IMR-90 (cell line): ENCODE measurements at regions not wholly inside any gene's neighbourhood (a gene's known extent, or its start where the extent isn't known, plus 50 kb on each side); places are given as distances from the start of the nearest gene placed in this dataset.

ENCODE experiments used
- ATAC-seq: fragments of 200-7000 bp; cut with Tn5 transposase; 2 replicates; pipeline ENCODE4 v1.9.1; 2020; ENCODE audit warnings: low read depth, mild to moderate bottlenecking, moderate library complexity
- BruUV-seq: library from RNA; stranded (reverse); fragments of 400-500 nt; replicated peaks from 2 replicates; lab custom pipeline; 2021; lab: Mats Ljungman, UMichigan
- CTCF ChIA-PET: fragments of 300-600 bp; formaldehyde crosslinking; extraction: SDS; loops from one replicate; lab custom pipeline; 2021; ENCODE audit warnings: antibody characterized with exemption; lab: Yijun Ruan, JAX
- POLR2A ChIA-PET: fragments of 300-600 bp; sonication (Branson Sonifier 250); formaldehyde crosslinking; loops from one replicate; lab custom pipeline; 2022; ENCODE audit warnings: antibody characterized with exemption; ENCODE audit not compliant: unreplicated experiment; lab: Charles Lee
- DNase-seq: peaks from one replicate; pipeline ENCODE4 v3.0.0; 2013
- H2AFZ ChIP-seq: replicated peaks from 2 replicates; pipeline ENCODE3; 2013; ENCODE audit warnings: low read length, mild to moderate bottlenecking; ENCODE audit not compliant: poor library complexity
- H2AK5ac ChIP-seq: 2 replicates; pipeline ENCODE4 v1.6.1; 2013; ENCODE audit warnings: low read depth, low read length, inconsistent platforms
- H2AK9ac ChIP-seq: replicated peaks from 2 replicates; pipeline ENCODE3; 2013; ENCODE audit warnings: mild to moderate bottlenecking, low read depth, low read length, moderate library complexity; ENCODE audit not compliant: poor library complexity
- H2BK120ac ChIP-seq: 2 replicates; pipeline ENCODE4 v1.6.1; 2013; ENCODE audit warnings: low read depth, low read length, inconsistent platforms
- H2BK15ac ChIP-seq: 3 replicates; pipeline ENCODE4 v1.6.1; 2013; ENCODE audit warnings: low read depth, low read length, inconsistent platforms
- H2BK20ac ChIP-seq: 2 replicates; pipeline ENCODE4 v1.6.1; 2013; ENCODE audit warnings: low read depth, mild to moderate bottlenecking, inconsistent platforms, low read length, moderate library complexity
- H2BK5ac ChIP-seq: 2 replicates; pipeline ENCODE4 v1.6.1; 2013; ENCODE audit warnings: mild to moderate bottlenecking, low read depth, low read length, inconsistent platforms; ENCODE audit not compliant: poor library complexity, severe bottlenecking
- H3K14ac ChIP-seq: replicated peaks from 2 replicates; pipeline ENCODE4 v1.6.1; 2013; ENCODE audit warnings: low read depth, low read length, inconsistent platforms
- H3K18ac ChIP-seq: 2 replicates; pipeline ENCODE4 v1.6.1; 2013; ENCODE audit warnings: low read depth, low read length, control low read depth
- H3K23ac ChIP-seq: 2 replicates; pipeline ENCODE4 v1.6.1; 2013; ENCODE audit warnings: low read depth, low read length, inconsistent platforms
- H3K27ac ChIP-seq: 2 replicates; pipeline ENCODE4 v1.5.1; 2013; ENCODE audit warnings: mild to moderate bottlenecking, control low read depth, low read length; ENCODE audit not compliant: insufficient read depth
- H3K27me3 ChIP-seq: 2 replicates; pipeline ENCODE4 v1.6.1; 2013; ENCODE audit warnings: low read length; ENCODE audit not compliant: control insufficient read depth, insufficient read depth
- H3K36me3 ChIP-seq: 2 replicates; pipeline ENCODE4 v1.6.1; 2013; ENCODE audit warnings: low read length, mixed read lengths; ENCODE audit not compliant: control insufficient read depth, insufficient read depth
- H3K4ac ChIP-seq: 2 replicates; pipeline ENCODE4 v1.6.1; 2013; ENCODE audit warnings: low read depth, low read length, inconsistent platforms
- H3K4me1 ChIP-seq: 2 replicates; pipeline ENCODE4 v1.6.1; 2013; ENCODE audit warnings: low read length, mixed read lengths; ENCODE audit not compliant: control insufficient read depth, insufficient read depth
- H3K4me2 ChIP-seq: 2 replicates; pipeline ENCODE4 v1.6.1; 2013; ENCODE audit warnings: low read depth, mild to moderate bottlenecking, control low read depth, low read length, moderate library complexity
- H3K4me3 ChIP-seq: 2 replicates; pipeline ENCODE4 v1.5.1; 2013; ENCODE audit warnings: low read depth, mild to moderate bottlenecking, control low read depth, low read length, moderate library complexity; ENCODE audit not compliant: insufficient read depth
- H3K56ac ChIP-seq: 2 replicates; pipeline ENCODE4 v1.6.1; 2013; ENCODE audit warnings: low read length, inconsistent platforms; ENCODE audit not compliant: insufficient read depth; ENCODE audit errors: extremely low read depth
- H3K79me1 ChIP-seq, 2 experiments: 2 replicates each; pipeline ENCODE4 v1.6.1; 2013; ENCODE audit warnings: low read length in 2 of 2, inconsistent platforms in 1 of 2, low read depth in 1 of 2
- H3K9ac ChIP-seq: 2 replicates; pipeline ENCODE4 v1.6.1; 2013; ENCODE audit warnings: low read depth, low read length, control low read depth
- H3K9me1 ChIP-seq: 2 replicates; pipeline ENCODE4 v1.6.1; 2013; ENCODE audit warnings: low read length, inconsistent platforms; ENCODE audit not compliant: insufficient read depth
- H3K9me3 ChIP-seq: 2 replicates; pipeline ENCODE4 v1.6.1; 2013; ENCODE audit warnings: low read length; ENCODE audit not compliant: control insufficient read depth, insufficient read depth
- H4K20me1 ChIP-seq: 2 replicates; pipeline ENCODE4 v1.6.1; 2013; ENCODE audit warnings: low read length, inconsistent platforms; ENCODE audit not compliant: insufficient read depth
- H4K5ac ChIP-seq: 2 replicates; pipeline ENCODE4 v1.6.1; 2013; ENCODE audit warnings: mild to moderate bottlenecking, low read depth, low read length, control low read depth
- H4K8ac ChIP-seq, 2 experiments: 2 replicates each; pipeline ENCODE4 v1.6.1; 2013; ENCODE audit warnings: low read depth in 2 of 2, low read length in 2 of 2, control low read depth in 1 of 2, inconsistent platforms in 1 of 2
- H4K91ac ChIP-seq: 2 replicates; pipeline ENCODE4 v1.6.1; 2013; ENCODE audit warnings: low read depth, low read length, inconsistent platforms; ENCODE audit not compliant: insufficient read depth
- BHLHE40 ChIP-seq: fragments of 150-350 bp; IDR thresholded peaks from 2 replicates; pipeline ENCODE4 v1.6.1; 2016; ENCODE audit warnings: mild to moderate bottlenecking, low read depth, low read length
- CEBPB ChIP-seq: IDR thresholded peaks from 2 replicates; pipeline ENCODE4 v1.6.1; 2012; ENCODE audit warnings: low read depth, low read length, improper control_type of control experiment
- CHD1 ChIP-seq: IDR thresholded peaks from 2 replicates; pipeline ENCODE4 v1.6.1; 2012; ENCODE audit warnings: low read depth, low read length, improper control_type of control experiment
- CTCF ChIP-seq: conservative IDR thresholded peaks from 2 replicates; pipeline ENCODE4 v1.5.1; 2012; ENCODE audit warnings: mild to moderate bottlenecking, low read depth, low read length, improper control_type of control experiment
- ELK1 ChIP-seq: fragments of 150-350 bp; IDR thresholded peaks from 2 replicates; pipeline ENCODE4 v1.6.1; 2016; ENCODE audit warnings: low read depth, mild to moderate bottlenecking, low read length, moderate library complexity, borderline replicate concordance
- FOS ChIP-seq: fragments of 150-350 bp; IDR thresholded peaks from 2 replicates; pipeline ENCODE4 v1.6.1; 2016; ENCODE audit warnings: low read depth, low read length
- MAFK ChIP-seq: IDR thresholded peaks from 2 replicates; pipeline ENCODE4 v1.6.1; 2012; ENCODE audit warnings: low read depth, low read length, improper control_type of control experiment
- MXI1 ChIP-seq: IDR thresholded peaks from 2 replicates; pipeline ENCODE4 v1.6.1; 2012; ENCODE audit warnings: low read depth, mild to moderate bottlenecking, low read length, moderate library complexity, borderline replicate concordance
- NFE2L2 ChIP-seq: fragments of 150-350 bp; IDR thresholded peaks from 2 replicates; pipeline ENCODE4 v1.6.1; 2016; ENCODE audit warnings: low read depth, mild to moderate bottlenecking, low read length
- POLR2A ChIP-seq: IDR thresholded peaks from 2 replicates; pipeline ENCODE4 v1.6.1; 2012; ENCODE audit warnings: mild to moderate bottlenecking, low read depth, low read length
- RCOR1 ChIP-seq: IDR thresholded peaks from 2 replicates; pipeline ENCODE4 v1.6.1; 2012; ENCODE audit warnings: mild to moderate bottlenecking, low read length, improper control_type of control experiment; ENCODE audit not compliant: insufficient replicate concordance
- RFX5 ChIP-seq: IDR thresholded peaks from 2 replicates; pipeline ENCODE4 v1.8.0; 2012; ENCODE audit warnings: low read depth, mild to moderate bottlenecking, low read length, moderate library complexity
- SMC3 ChIP-seq: fragments of 150-350 bp; IDR thresholded peaks from 2 replicates; pipeline ENCODE4 v1.6.1; 2016; ENCODE audit warnings: low read depth, mild to moderate bottlenecking, antibody characterized with exemption, low read length, moderate library complexity
- USF2 ChIP-seq: fragments of 150-350 bp; IDR thresholded peaks from 2 replicates; pipeline ENCODE4 v1.6.1; 2017; ENCODE audit warnings: mild to moderate bottlenecking, antibody characterized with exemption, low read length, low read depth
- WGBS, 2 experiments: methylation state at CpG; one replicate each; pipeline versions ENCODE4 v1.1.5 to v1.1.7; 2013; ENCODE audit warnings: missing lambda C conversion rate in 2 of 2; ENCODE audit not compliant: insufficient read length in 1 of 2; ENCODE audit errors: extremely low coverage in 2 of 2; 5-methylcytosine and 5-hydroxymethylcytosine counted together
- dilution Hi-C: fragments of 300-500 bp; cut with HindIII; formaldehyde crosslinking; loops from one replicate; pipeline ENCODE4 v1.14.3; 2018; ENCODE audit warnings: low sequenced_read_pairs; ENCODE audit not compliant: unreplicated experiment
- in situ Hi-C: fragments of 300-500 bp; cut with MboI; formaldehyde crosslinking; loops from 3 replicates; pipeline ENCODE4 v1.14.3; 2019; ENCODE audit warnings: low sequenced_read_pairs, inconsistent platforms, mixed read lengths
- intact Hi-C: fragments of 100-400 bp; cut with micrococcal nuclease; formaldehyde crosslinking; loops from 2 replicates; pipeline ENCODE4 v1.10.0; 2022

- Histone ChIP-seq H3K4me3 (no peak overlapping the region), H2BK20ac (no peak overlapping the region), H4K5ac (no peak overlapping the region), H3K9me3 (no peaks in the 10 kb centered on the region), H3K56ac (no peak overlapping the region), H2BK5ac (no peak overlapping the region), H3K9me1 (no peaks in the 10 kb centered on the region), H3K14ac (no peak overlapping the region), H3K9ac (no peak overlapping the region), H3K4me2 (no peak overlapping the region), H2BK120ac (no peak overlapping the region), H4K91ac (no peak overlapping the region), H3K23ac (no peak overlapping the region), H3K79me1 (no peaks in the 10 kb centered on the region), H2AK5ac (no peak overlapping the region), H3K27ac (no peak overlapping the region), H2AK9ac (no peak overlapping the region), H4K8ac (no peak overlapping the region), H4K20me1 (no peaks in the 10 kb centered on the region), H3K4ac (no peak overlapping the region), H3K27me3 (no peaks in the 10 kb centered on the region), H2AFZ (no peak overlapping the region), H2BK15ac (no peak overlapping the region), H3K18ac (no peak overlapping the region), H3K36me3 (no peaks in the 10 kb centered on the region), H3K4me1 (no peaks in the 10 kb centered on the region)
- WGBS, 2 experiments = 80% methylated on average over 1 of the region's 3 CpGs; no CpG with 5 or more reads in 1 of the 2 experiments
- ATAC-seq = no peak
- CTCF ChIA-PET = no interaction called here
- intact Hi-C loops (no loop called here), in situ Hi-C loops (no loop called here), dilution Hi-C loops (no loop called here)
- TF ChIP-seq SMC3 (no peak), NFE2L2 (no peak), CHD1 (no peak), MXI1 (no peak), ELK1 (no peak), RCOR1 (no peak), RFX5 (no peak), CTCF (no peak), FOS (no peak), USF2 (no peak), MAFK (no peak), BHLHE40 (no peak), POLR2A (no peak), CEBPB (no peak)
- no peak for DNase-seq
- POLR2A ChIA-PET = no interaction called here
- no TSS peak for BruUV-seq
Measured at GRCh38 chr3:77773084-77773483, 733.2 kb downstream of the ROBO2 start.
